Daoy (cell line): ENCODE measurements at regions not wholly inside any gene's neighbourhood (a gene's known extent, or its start where the extent isn't known, plus 50 kb on each side); places are given as distances from the start of the nearest gene placed in this dataset.

Experiments
- DNase-seq: peaks from one replicate; pipeline ENCODE4 v3.0.0-alpha.2; 2015; ENCODE audit warnings: low read depth

GRCh38 chr3:116848248-116848829 is 138.8 kb downstream of the TUSC7 start:
- no peak for DNase-seq

DNA sequence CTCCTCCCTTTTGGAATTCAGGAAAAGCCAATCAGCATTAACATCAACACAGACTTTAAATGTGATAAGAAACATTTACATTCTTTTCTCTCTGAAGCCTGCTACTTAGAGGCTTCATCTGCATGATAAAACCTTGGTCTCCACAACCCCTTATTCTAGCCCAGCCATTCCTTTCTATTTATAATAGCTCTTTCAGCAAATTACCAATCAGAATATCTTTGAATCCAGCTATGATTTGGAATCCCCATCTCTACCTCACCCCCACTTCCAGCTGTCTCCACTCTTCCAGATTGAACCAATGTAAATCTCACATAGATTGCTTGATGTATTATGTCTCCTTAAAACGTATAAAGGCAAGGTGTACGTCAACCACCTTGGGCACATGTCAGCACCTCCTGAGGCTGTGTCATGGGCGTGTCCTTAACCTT is 139.7 kb downstream of the TUSC7 start:
- DNase-seq = no peak

GRCh38 chr3:116852803-116853202 is 143.2 kb downstream of the TUSC7 start:
- DNase-seq = no peak

- DNase-seq = no peak
Observed at GRCh38 chr3:116863270-116863770, 153.7 kb downstream of the TUSC7 start.

GRCh38 chr3:116863822-116864589 is 154.4 kb downstream of the TUSC7 start:
- DNase-seq = peak; percentile 20

- DNase-seq = no peak
Observed at GRCh38 chr3:116864590-116864927, 155.0 kb downstream of the TUSC7 start.

GRCh38 chr3:116870379-116870778 is 160.8 kb downstream of the TUSC7 start:
- DNase-seq = no peak

DNA sequence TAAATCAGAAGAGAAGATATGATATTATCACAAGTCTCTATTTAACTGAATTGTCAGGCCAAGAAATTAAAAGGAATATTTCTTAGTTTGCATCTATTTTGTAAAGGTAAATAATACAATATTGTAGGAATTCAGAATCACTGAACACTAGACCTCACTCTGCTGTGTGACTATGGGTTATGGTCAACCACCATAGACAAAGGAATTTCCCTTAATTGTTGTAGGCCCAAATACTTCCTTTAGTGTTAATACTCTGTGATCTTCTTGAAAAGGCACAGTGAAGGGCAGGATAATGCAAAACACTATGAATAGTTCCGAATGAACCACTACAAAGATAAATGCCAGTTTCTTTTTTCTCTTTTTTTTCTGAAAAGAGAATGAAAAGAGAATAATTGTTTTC is 162.3 kb downstream of the TUSC7 start:
- no peak for DNase-seq

DNA sequence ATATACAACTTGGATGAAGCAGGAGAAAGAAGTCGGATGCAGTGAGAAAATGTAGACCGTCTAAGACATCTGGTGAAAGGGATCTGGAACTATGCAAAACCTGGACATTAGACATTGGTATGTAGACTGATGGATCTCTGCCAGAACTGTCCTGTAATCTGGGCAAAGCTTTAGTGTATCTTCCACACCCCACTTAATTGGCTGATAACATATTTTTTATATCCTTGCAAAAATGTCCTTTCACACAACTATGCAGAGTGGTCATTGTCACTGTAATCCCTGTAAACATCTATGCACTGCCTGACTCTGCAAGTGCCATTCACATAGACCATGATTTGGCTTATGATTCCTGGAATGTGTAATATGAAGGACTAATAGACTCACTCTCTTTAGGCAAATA is 163.1 kb downstream of the TUSC7 start:
- no peak for DNase-seq

GRCh38 chr3:116873142-116873541 is 163.6 kb downstream of the TUSC7 start:
- DNase-seq = no peak

DNA sequence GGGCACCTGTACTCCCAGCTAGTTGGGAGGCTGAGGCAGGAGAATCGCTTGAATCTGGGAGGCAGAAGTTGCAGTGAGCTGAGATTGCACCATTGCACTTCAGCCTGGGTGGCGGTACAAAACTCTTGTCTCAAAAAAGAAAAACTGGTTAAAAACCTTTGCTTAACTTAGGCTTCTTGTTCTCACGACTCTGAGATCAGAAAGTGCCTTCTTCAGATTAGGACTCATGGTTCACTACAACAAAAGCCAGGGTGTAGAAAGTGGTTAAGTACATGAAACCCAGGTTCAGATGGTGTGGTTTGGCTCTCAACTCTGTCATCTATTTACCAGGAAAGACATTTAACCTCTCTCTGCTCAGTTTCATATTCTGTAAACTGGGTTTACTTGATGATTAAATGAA is 168.4 kb downstream of the TUSC7 start:
- DNase-seq = no peak

DNA sequence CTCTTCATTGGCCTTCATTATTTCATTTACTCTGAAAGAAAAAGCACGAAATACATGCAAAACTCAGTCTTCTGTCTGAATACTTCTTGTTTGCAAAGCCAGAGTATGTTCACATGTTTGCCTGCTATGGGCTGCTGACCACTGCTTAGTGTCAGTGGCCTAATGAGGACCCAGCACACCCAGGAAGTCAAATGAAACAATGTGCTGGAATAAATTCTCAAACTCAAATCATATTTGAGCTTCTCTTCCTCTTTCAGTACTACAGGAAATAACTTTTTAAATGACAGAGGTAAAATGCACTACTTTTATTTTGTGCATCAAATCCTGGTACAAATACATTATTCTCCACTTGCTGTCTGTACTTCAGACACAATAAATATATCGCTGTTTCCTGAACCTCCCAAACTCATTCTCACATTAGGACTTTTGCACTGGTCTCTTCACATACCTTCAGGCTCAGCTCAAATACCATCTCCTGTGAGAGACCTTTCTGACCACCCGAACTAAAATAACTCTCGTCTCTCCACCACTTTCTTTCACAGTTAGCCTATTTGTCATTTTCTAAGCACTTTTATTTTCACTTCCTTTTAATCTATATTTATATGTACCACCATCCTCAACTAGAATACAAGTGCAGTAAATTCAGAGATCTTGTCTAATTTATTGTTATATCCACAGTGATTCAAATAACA is 176.8 kb downstream of the TUSC7 start:
- no peak for DNase-seq

- no peak for DNase-seq
Observed at GRCh38 chr3:116896116-116896515, 186.5 kb downstream of the TUSC7 start.

GRCh38 chr3:116897382-116897781 is 187.8 kb downstream of the TUSC7 start:
- DNase-seq = no peak

GRCh38 chr3:116899253-116899652 is 189.7 kb downstream of the TUSC7 start:
- DNase-seq = no peak

DNA sequence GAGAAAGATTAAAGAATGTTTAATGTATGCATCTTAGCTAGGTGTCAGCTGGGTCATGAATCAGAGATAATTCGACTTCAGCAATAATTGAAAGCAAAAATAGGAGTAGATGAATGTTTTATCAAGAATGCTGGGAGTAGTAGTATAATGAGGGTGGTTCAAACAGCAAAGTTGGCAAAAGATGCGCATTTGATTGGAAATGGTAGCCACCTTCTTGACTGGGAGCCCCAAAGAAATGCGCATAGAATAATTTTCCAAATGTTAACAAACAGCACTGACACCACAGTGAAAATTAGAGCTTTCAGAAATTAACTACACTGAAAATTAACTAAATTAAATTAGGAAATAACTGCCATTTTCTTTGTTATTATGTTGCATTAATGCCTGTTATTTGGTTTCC is 195.8 kb downstream of the TUSC7 start:
- DNase-seq = no peak

- DNase-seq = peak; percentile 5
Observed at GRCh38 chr3:116905794-116906193, 196.2 kb downstream of the TUSC7 start.

DNA sequence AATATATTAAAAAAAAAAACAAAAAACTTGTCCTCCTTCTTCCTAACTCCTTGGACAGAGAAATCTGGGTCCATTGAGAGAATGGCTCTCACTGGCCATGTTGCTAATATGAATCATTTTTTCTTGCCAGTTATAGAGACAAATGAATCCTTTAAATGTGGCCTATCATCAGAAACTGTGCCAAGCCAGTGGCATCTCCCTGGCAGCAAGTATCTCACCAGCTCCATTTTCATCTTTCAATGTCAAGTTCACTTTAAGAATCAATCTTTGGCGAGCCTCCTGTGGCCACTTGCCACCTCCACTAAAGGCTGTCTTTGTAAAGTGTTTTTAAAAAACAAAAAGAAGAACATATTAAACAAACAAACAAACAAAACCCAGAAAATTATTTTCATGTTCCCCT is 202.5 kb downstream of the TUSC7 start:
- DNase-seq = no peak

- no peak for DNase-seq
Observed at GRCh38 chr3:116914004-116914403, 204.4 kb downstream of the TUSC7 start.

GRCh38 chr3:116916836-116917235 is 207.3 kb downstream of the TUSC7 start:
- no peak for DNase-seq

- DNase-seq = no peak
Observed at GRCh38 chr3:116920826-116921610, 211.4 kb downstream of the TUSC7 start.

GRCh38 chr3:116927918-116928317 is 218.3 kb downstream of the TUSC7 start:
- no peak for DNase-seq
